ENCODE measurements at regions not wholly inside any gene's neighbourhood (a gene's known extent, or its start where the extent isn't known, plus 50 kb on each side); places are given as distances from the start of the nearest gene placed in this dataset.

DNA sequence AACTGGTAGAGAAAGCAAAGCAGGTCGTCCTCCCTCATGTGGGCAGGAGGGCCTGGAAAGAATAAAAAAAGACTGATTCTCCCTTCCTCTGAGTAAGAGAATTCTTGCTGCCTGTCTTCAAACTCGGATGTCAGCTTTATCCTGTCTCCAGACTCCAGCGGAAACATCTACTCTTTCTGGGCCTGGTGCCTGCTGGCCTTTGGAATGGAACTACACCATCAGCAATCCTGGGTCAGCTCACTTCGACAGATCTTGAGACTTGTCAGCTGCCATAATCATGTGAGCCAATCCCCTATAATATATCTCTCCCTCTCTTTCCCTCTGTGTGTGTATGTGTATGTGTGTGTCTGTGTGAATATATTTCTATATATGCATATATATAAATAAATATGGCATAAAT lies 411.0 kb upstream of the DPP6 start:
- TF ChIP-seq TEAD4 (IDR thresholded peaks at IDR 0.05) (no peak), EP300 (IDR thresholded peaks at IDR 0.05; ENCODE audit: borderline replicate concordance) (no peak), YY1 (IDR thresholded peaks at IDR 0.05; ENCODE audit: low read depth) (no peak), TAF1 (IDR thresholded peaks at IDR 0.05; ENCODE audit: low read depth) (no peak), TCF12 (IDR thresholded peaks at IDR 0.05; ENCODE audit: low read depth) (no peak), NFIC (IDR thresholded peaks at IDR 0.05) (no peak), RAD21 (IDR thresholded peaks at IDR 0.05; ENCODE audit: low read depth) (no peak), EGR1 (IDR thresholded peaks at IDR 0.05) (no peak), CREB1 (IDR thresholded peaks at IDR 0.05; ENCODE audit: low read depth) (no peak), ZBTB7A (IDR thresholded peaks at IDR 0.05; ENCODE audit: low read depth) (no peak), CEBPB (IDR thresholded peaks at IDR 0.05) (no peak), FOXM1 (IDR thresholded peaks at IDR 0.05; ENCODE audit: borderline replicate concordance, low read depth) (no peak)
- TF ChIP-seq, protein P1, sequence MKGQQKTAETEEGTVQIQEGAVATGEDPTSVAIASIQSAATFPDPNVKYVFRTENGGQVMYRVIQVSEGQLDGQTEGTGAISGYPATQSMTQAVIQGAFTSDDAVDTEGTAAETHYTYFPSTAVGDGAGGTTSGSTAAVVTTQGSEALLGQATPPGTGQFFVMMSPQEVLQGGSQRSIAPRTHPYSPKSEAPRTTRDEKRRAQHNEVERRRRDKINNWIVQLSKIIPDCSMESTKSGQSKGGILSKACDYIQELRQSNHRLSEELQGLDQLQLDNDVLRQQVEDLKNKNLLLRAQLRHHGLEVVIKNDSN (IDR thresholded peaks at IDR 0.05) = no peak
- TF ChIP-seq, protein P2, sequence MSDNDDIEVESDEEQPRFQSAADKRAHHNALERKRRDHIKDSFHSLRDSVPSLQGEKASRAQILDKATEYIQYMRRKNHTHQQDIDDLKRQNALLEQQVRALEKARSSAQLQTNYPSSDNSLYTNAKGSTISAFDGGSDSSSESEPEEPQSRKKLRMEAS (IDR thresholded peaks at IDR 0.05) = no peak
- TF ChIP-seq, protein P3, sequence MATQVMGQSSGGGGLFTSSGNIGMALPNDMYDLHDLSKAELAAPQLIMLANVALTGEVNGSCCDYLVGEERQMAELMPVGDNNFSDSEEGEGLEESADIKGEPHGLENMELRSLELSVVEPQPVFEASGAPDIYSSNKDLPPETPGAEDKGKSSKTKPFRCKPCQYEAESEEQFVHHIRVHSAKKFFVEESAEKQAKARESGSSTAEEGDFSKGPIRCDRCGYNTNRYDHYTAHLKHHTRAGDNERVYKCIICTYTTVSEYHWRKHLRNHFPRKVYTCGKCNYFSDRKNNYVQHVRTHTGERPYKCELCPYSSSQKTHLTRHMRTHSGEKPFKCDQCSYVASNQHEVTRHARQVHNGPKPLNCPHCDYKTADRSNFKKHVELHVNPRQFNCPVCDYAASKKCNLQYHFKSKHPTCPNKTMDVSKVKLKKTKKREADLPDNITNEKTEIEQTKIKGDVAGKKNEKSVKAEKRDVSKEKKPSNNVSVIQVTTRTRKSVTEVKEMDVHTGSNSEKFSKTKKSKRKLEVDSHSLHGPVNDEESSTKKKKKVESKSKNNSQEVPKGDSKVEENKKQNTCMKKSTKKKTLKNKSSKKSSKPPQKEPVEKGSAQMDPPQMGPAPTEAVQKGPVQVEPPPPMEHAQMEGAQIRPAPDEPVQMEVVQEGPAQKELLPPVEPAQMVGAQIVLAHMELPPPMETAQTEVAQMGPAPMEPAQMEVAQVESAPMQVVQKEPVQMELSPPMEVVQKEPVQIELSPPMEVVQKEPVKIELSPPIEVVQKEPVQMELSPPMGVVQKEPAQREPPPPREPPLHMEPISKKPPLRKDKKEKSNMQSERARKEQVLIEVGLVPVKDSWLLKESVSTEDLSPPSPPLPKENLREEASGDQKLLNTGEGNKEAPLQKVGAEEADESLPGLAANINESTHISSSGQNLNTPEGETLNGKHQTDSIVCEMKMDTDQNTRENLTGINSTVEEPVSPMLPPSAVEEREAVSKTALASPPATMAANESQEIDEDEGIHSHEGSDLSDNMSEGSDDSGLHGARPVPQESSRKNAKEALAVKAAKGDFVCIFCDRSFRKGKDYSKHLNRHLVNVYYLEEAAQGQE (IDR thresholded peaks at IDR 0.05; ENCODE audit: low read depth) = no peak

DNA sequence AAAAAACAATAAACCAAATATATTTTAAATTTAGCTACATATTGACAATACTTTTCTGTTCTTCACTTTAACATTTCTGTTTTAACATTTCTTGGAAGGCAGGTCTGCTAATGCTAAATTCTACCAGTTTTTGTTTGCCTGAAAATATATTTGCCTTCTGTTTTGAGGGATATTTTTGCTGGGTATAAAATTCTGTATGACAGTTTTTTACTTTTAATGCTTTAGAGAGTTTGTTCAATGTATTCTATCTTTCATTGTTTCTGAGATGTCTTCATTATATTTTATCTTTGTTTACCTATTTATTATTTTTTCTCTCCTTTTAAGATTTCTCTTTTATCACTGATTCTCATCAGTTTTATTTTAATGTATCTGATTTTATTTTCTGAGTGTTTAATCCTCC lies 409.2 kb upstream of the DPP6 start:
- TF ChIP-seq CEBPB (IDR thresholded peaks at IDR 0.05) = no peak
- TF ChIP-seq, protein P3 (IDR thresholded peaks at IDR 0.05; ENCODE audit: low read depth) = no peak
- TF ChIP-seq FOXM1 (IDR thresholded peaks at IDR 0.05; ENCODE audit: borderline replicate concordance, low read depth) = no peak
- no peak for TF ChIP-seq TAF1 (IDR thresholded peaks at IDR 0.05; ENCODE audit: low read depth)
- TF ChIP-seq, protein P2 (IDR thresholded peaks at IDR 0.05) = no peak
- TF ChIP-seq NFIC (IDR thresholded peaks at IDR 0.05) = no peak
- TF ChIP-seq, protein P1 (IDR thresholded peaks at IDR 0.05) = no peak
- no peak for TF ChIP-seq TCF12 (IDR thresholded peaks at IDR 0.05; ENCODE audit: low read depth)
- TF ChIP-seq YY1 (IDR thresholded peaks at IDR 0.05; ENCODE audit: low read depth) = no peak
- TF ChIP-seq TEAD4 (IDR thresholded peaks at IDR 0.05) = no peak
- no peak for TF ChIP-seq ZBTB7A (IDR thresholded peaks at IDR 0.05; ENCODE audit: low read depth)
- TF ChIP-seq EP300 (IDR thresholded peaks at IDR 0.05; ENCODE audit: borderline replicate concordance) = no peak
- TF ChIP-seq CREB1 (IDR thresholded peaks at IDR 0.05; ENCODE audit: low read depth) = no peak
- TF ChIP-seq EGR1 (IDR thresholded peaks at IDR 0.05) = no peak
- no peak for TF ChIP-seq RAD21 (IDR thresholded peaks at IDR 0.05; ENCODE audit: low read depth)

DNA sequence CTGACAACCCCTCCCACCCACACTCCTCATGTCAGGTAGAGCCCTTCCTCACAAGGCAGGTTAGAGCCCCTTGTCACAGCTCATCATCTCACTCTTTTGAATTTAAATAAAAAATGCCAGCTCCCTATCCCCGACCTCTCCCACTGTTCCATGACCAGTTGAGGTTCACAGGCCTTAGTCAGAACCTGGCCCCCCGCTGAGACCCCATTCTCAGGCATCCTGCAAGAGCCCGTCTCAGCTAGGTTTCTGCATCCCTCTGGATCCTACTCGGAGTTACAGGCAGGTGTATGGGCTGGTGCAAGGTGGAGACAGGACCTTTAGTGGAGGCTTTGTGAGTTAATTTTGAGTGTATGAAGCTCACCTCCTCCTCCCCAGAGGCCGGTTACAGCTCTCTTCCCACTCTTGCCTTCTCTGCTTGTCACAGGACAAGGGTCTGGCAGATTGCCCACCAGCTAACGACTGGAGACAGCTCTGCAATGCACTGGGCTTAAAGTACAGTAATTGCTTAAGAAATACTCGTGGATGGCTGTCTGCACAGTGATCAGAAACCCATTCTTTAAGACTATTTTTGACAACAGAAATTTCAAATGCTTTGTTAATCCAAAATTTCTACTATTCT lies 394.9 kb upstream of the DPP6 start:
- no peak for TF ChIP-seq EP300 (IDR thresholded peaks at IDR 0.05; ENCODE audit: borderline replicate concordance)
- TF ChIP-seq, protein P1 (IDR thresholded peaks at IDR 0.05) = no peak
- TF ChIP-seq NFIC (IDR thresholded peaks at IDR 0.05) = no peak
- TF ChIP-seq TCF12 (IDR thresholded peaks at IDR 0.05; ENCODE audit: low read depth) = no peak
- TF ChIP-seq ZBTB7A (IDR thresholded peaks at IDR 0.05; ENCODE audit: low read depth) = no peak
- no peak for TF ChIP-seq TAF1 (IDR thresholded peaks at IDR 0.05; ENCODE audit: low read depth)
- no peak for TF ChIP-seq RAD21 (IDR thresholded peaks at IDR 0.05; ENCODE audit: low read depth)
- no peak for TF ChIP-seq TEAD4 (IDR thresholded peaks at IDR 0.05)
- TF ChIP-seq, protein P2 (IDR thresholded peaks at IDR 0.05) = no peak
- TF ChIP-seq, protein P3 (IDR thresholded peaks at IDR 0.05; ENCODE audit: low read depth) = no peak
- TF ChIP-seq EGR1 (IDR thresholded peaks at IDR 0.05) = no peak
